ENCODE measurements at regions not wholly inside any gene's neighbourhood (a gene's known extent, or its start where the extent isn't known, plus 50 kb on each side); places are given as distances from the start of the nearest gene placed in this dataset.
"Not testable (repeated sequence)": the region's sequence is repeated elsewhere in the genome, so short reads cannot be mapped to it uniquely, and the experiment has no call there.

DNA sequence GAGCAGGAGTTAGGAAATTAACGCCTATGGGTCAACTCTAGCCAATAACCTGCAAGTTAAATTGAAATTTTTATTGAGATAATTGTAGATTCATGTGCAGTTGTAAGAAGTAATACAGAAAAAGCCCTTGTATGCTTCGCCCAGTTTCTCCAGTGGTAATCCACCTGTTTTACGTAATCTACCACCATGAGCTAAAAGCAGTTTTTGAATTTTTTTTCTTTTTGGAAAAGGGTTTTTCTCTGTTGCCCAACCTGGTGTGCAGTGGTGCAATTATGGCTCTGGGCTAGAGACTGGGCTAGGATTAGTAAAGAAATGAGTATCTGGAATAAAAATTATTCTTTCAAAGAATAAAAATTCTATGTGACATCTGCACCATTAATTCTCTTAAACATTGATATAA is 116.2 kb downstream of the ZFP64 start:
- TF ChIP-seq CTCF (IDR thresholded peaks at IDR 0.05; ENCODE audit: extremely low read depth, insufficient read depth, missing control alignments) = no peak
- DNase-seq (ENCODE audit: low spot score) = no peak
- in situ Hi-C loops (cut with MboI; ENCODE audit: low pct_unique_long_range_greater_than_20kb, low sequenced_read_pairs, unreplicated experiment) = no loop called here

- in situ Hi-C loops (cut with MboI; ENCODE audit: low pct_unique_long_range_greater_than_20kb, low sequenced_read_pairs, unreplicated experiment) = no loop called here
- no peak for TF ChIP-seq CTCF (IDR thresholded peaks at IDR 0.05; ENCODE audit: extremely low read depth, insufficient read depth, missing control alignments)
- DNase-seq (ENCODE audit: low spot score) = no peak
Observed at GRCh38 chr20:52071136-52071535, 120.4 kb downstream of the ZFP64 start.

DNA sequence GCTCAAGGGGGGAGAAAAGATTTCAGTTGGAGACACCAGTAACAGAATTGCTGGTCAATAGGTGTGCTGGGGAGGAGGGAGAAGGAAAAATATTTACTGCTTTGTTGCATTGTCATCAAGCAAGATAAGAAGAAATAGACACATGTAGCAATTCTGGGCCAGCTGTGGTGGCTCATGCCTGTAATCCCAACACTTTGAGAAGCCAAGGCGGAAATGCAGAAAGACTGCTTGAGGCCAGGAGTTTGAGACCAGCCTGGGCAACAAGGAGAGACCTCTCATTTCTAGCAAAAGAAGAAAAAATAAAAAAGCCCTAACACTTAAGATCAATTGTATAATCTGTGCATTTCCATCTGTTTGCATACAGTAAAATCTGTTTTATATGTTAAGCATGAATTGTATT is 126.6 kb downstream of the ZFP64 start:
- no peak for DNase-seq (ENCODE audit: low spot score)
- in situ Hi-C loops (cut with MboI; ENCODE audit: low pct_unique_long_range_greater_than_20kb, low sequenced_read_pairs, unreplicated experiment) = no loop called here
- no peak for TF ChIP-seq CTCF (IDR thresholded peaks at IDR 0.05; ENCODE audit: extremely low read depth, insufficient read depth, missing control alignments)

DNA sequence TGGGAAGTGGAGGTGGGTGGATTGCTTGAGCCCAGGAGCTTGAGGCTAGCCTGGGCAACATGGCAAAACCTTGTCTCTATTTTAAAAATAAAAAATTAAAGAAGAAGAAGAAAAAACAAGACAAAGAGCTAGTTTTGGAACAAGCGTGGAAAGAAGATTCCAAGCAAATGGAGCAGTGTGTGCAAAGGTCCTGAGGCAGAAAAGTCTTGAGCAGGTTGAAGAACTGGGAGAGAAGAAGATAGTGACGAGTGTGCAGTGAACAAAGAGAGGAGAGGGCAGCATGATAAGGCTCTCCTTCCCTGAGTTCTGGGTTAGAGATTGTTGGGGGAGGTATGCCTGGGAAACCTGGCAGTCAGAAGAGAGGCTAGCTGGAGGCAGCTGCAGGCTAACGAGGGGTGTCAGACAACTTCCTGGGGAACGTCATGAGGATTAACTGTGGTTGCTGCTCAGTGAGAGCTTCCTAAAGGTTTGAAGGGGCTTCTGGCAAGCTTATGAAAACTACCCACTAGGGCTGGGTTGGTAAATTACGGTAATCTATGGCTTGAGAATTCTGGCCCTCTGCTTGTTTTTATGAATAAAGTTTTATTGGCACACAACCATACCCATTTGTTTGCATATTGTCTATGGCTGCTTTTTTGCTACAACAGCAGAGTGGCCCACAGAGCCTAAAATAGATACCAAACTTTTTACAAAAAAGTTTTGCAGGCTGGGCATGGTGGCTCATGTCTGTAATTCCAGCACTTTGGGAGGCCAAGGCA is 128.9 kb downstream of the ZFP64 start:
- in situ Hi-C loops (cut with MboI; ENCODE audit: low pct_unique_long_range_greater_than_20kb, low sequenced_read_pairs, unreplicated experiment) = no loop called here
- TF ChIP-seq CTCF (IDR thresholded peaks at IDR 0.05; ENCODE audit: extremely low read depth, insufficient read depth, missing control alignments) = no peak
- DNase-seq (ENCODE audit: low spot score) = no peak

GRCh38 chr20:52060794-52061714 is 130.5 kb downstream of the ZFP64 start:
- no peak for TF ChIP-seq CTCF (IDR thresholded peaks at IDR 0.05; ENCODE audit: extremely low read depth, insufficient read depth, missing control alignments)
- in situ Hi-C loops (cut with MboI; ENCODE audit: low pct_unique_long_range_greater_than_20kb, low sequenced_read_pairs, unreplicated experiment) = no loop called here
- no peak for DNase-seq (ENCODE audit: low spot score)

DNA sequence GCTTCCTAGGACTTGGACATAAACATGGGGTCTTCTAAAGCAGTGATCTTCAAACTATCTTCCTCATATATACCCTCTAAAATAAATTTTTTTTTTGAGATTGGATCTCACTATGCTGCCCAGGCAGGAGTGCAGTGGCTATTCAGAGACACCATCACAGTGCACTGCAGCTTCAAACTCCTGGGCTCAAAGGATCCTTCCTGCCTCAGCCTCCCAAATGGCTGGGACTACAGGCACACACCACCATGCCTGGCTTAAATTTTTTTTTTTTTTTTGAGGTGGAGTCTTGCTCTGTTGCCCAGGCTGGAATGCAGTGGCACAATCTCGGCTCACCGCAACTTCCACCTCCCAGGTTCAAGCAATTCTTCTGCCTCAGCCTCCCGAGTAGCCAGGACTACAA is 134.4 kb downstream of the ZFP64 start:
- DNase-seq (ENCODE audit: low spot score); in situ Hi-C loops (cut with MboI; ENCODE audit: low pct_unique_long_range_greater_than_20kb, low sequenced_read_pairs, unreplicated experiment): not testable (repeated sequence)
